Thyroid gland (tissue), 4 donors: ENCODE measurements at regions not wholly inside any gene's neighbourhood (a gene's known extent, or its start where the extent isn't known, plus 50 kb on each side); places are given as distances from the start of the nearest gene placed in this dataset.

Experiments used
- CTCF ChIP-seq, 6 experiments: fragments of 200-600 bp in 3 of 6; fragments of 450-650 bp in 3 of 6; sonication (generic) in 3 of 6; IDR thresholded peaks; one replicate each; pipeline ENCODE4 v1.5.1; 2016 to 2019; ENCODE audit warnings: antibody characterized with exemption in 6 of 6, mild to moderate bottlenecking in 2 of 6, inconsistent platforms in 1 of 6, moderate library complexity in 1 of 6
- POLR2A ChIP-seq, 2 donors: fragments of 450-650 bp; IDR thresholded peaks; one replicate each; pipeline ENCODE4 v1.6.1; 2017; ENCODE audit warnings: antibody characterized with exemption in 2 of 2, mild to moderate bottlenecking in 2 of 2, moderate library complexity in 1 of 2

- TF ChIP-seq CTCF (IDR thresholded peaks at IDR 0.05) (no peak), POLR2A (IDR thresholded peaks at IDR 0.05) (no peak)
These were observed 174.6 kb upstream of the KBTBD8 start for GRCh38 chr3:66823532-66823931.
